Effector memory CD8-positive, alpha-beta T cell (primary cell): ENCODE measurements at regions not wholly inside any gene's neighbourhood (a gene's known extent, or its start where the extent isn't known, plus 50 kb on each side); places are given as distances from the start of the nearest gene placed in this dataset.

Experiments used
- ATAC-seq: fragments of 150-1000 bp; cut with Tn5 transposase; replicated peaks from 2 replicates; pipeline ENCODE4 v1.10.0; 2021; ENCODE audit warnings: mild to moderate bottlenecking, moderate library complexity
- DNase-seq, 3 experiments: peaks; one replicate each; pipeline ENCODE4 v3.0.0; 2021
- H3K27ac Mint-ChIP-seq, 2 donors: one replicate each; pipeline ENCODE4 v1.8.0; 2022; ENCODE audit warnings: mild to moderate bottlenecking in 2 of 2, mixed read lengths in 2 of 2, moderate library complexity in 2 of 2
- H3K27me3 Mint-ChIP-seq, 2 donors: one replicate each; pipeline ENCODE4 v1.8.0; 2022; ENCODE audit warnings: mixed read lengths in 2 of 2
- H3K36me3 Mint-ChIP-seq: one replicate; pipeline ENCODE4 v1.8.0; 2022; ENCODE audit warnings: mild to moderate bottlenecking, moderate library complexity, mixed read lengths; ENCODE audit not compliant: insufficient read depth
- H3K4me1 Mint-ChIP-seq, 2 donors: one replicate each; pipeline ENCODE4 v1.8.0; 2022; ENCODE audit warnings: low read depth in 2 of 2, mixed read lengths in 2 of 2
- H3K4me3 Mint-ChIP-seq, 2 donors: one replicate each; pipeline ENCODE4 v1.8.0; 2022; ENCODE audit warnings: mild to moderate bottlenecking in 2 of 2, mixed read lengths in 2 of 2, moderate library complexity in 2 of 2
- H3K9me3 Mint-ChIP-seq, 2 donors: one replicate each; pipeline ENCODE4 v1.8.0; 2022; ENCODE audit warnings: mixed read lengths in 2 of 2

DNA sequence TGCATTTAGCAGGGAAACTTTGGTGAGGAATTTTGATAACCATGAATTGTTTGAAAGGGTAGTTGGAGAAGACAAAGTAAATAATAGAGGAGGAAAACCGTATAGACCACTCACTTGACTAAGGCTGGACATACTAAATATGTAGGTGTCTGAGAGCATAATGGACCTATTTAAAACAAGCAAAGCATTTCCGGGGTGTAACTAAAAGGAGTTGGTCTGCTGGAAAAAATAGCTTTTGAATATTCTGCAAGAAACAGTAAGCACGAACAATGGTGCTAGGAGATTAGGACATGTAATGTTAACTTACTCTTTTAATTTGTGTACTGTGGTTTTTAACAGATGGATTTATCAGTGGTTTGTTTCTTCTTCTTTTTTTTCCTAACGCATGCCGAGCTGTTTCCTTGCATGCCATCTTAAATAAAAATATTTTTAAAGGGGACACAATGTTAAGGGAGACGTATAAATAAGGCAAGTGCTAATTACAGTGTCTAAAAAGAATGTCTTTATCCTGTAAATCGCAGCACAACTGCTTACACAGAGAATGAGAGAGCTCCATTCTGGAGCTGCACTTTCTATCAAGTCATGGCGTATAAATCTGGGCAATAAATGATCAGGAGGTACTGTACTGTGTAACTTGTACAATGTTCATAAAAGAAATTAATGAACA is 492.1 kb downstream of the LMO4 start:
- DNase-seq (no peak), ATAC-seq (no peak)
- no peak overlapping the region for H3K27ac Mint-ChIP-seq
- peaks cover 0 to 19% of the 10 kb centered on the region in 2 donors for H3K27me3 Mint-ChIP-seq
- no peak overlapping the region for H3K4me3 Mint-ChIP-seq
- peaks cover 0 to 2% of the 10 kb centered on the region in 2 donors for H3K9me3 Mint-ChIP-seq
- no peaks in the 10 kb centered on the region for H3K36me3 Mint-ChIP-seq
- H3K4me1 Mint-ChIP-seq, result no peaks in the 10 kb centered on the region

DNA sequence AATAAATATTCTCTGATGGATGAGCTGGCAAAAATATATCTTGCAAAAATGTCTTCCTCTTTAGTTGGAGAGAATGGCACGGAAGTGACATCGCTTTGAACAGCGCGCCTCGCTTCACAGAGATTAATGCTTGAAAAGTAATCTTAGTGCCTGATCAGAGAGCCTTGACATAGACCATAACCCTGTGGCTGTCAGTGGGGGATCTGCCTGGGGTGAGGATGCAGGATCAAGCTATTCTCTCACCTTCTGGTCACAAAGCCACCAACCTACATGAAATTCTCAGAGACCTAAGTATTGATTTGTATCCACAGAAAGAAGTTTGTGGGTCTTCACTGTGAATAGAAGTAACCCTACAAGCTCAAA is 492.6 kb downstream of the LMO4 start:
- H3K36me3 Mint-ChIP-seq, result no peaks in the 10 kb centered on the region
- no peak for DNase-seq
- no peak overlapping the region for H3K27ac Mint-ChIP-seq
- no peaks in the 10 kb centered on the region for H3K4me1 Mint-ChIP-seq
- ATAC-seq, result no peak
- H3K9me3 Mint-ChIP-seq, result peaks cover 0 to 2% of the 10 kb centered on the region in 2 donors
- no peak overlapping the region for H3K4me3 Mint-ChIP-seq
- peaks cover 0 to 19% of the 10 kb centered on the region in 2 donors for H3K27me3 Mint-ChIP-seq

DNA sequence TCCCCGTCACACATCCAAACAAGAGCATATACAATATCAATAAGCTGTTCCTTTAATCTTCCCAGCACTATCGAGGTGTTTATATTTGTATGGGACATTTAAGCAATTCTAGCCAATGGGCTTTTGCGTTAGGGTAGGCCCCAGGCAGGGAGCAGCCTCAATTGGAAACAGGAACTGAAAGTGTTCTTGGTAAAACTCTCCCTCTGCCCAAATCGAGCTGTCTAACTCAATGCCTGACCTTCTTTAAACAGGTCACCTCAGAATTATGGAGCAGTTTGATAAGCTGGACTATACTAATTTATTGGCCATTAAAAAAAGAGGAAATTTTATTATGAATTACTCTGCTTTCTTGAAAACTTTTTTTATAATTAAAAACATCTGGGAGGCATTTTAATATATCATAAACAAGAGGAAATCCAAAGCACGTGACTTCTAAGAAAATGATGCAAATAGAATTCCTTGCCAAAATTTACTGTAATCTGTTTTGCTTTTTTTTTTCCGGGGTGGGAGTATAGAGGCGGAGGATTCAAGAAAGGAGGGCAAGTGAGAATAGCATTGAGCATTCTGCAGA is 498.1 kb downstream of the LMO4 start:
- Mint-ChIP-seq H3K27ac (no peak overlapping the region), H3K4me1 (no peaks in the 10 kb centered on the region), H3K36me3 (no peaks in the 10 kb centered on the region), H3K27me3 (peaks cover 0 to 17% of the 10 kb centered on the region in 2 donors), H3K9me3 (peaks cover 0 to 2% of the 10 kb centered on the region in 2 donors), H3K4me3 (no peak overlapping the region)
- DNase-seq, result no peak
- no peak for ATAC-seq

DNA sequence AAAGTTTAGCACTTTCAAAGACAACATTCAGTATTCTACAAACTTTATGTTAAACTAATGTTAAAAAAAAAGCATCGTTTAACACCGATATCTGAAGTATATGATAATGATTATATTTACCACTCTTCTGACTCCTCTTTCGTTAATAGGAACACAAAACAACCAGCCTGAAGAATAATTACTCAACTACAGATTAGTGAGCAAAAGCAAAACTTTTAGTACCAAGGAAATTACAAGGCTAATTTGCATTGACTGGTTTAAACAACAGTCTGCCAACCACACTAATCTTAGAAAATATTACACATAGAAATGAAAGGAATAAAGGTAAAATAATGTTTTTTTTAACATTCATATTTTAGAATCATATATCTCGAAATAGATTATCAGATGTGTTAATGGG is 500.7 kb downstream of the LMO4 start:
- Mint-ChIP-seq H3K27ac (no peak overlapping the region), H3K4me1 (no peaks in the 10 kb centered on the region), H3K9me3 (no peaks in the 10 kb centered on the region), H3K36me3 (no peaks in the 10 kb centered on the region), H3K27me3 (peaks cover 0 to 8% of the 10 kb centered on the region in 2 donors), H3K4me3 (no peak overlapping the region)
- ATAC-seq, result no peak
- no peak for DNase-seq

DNA sequence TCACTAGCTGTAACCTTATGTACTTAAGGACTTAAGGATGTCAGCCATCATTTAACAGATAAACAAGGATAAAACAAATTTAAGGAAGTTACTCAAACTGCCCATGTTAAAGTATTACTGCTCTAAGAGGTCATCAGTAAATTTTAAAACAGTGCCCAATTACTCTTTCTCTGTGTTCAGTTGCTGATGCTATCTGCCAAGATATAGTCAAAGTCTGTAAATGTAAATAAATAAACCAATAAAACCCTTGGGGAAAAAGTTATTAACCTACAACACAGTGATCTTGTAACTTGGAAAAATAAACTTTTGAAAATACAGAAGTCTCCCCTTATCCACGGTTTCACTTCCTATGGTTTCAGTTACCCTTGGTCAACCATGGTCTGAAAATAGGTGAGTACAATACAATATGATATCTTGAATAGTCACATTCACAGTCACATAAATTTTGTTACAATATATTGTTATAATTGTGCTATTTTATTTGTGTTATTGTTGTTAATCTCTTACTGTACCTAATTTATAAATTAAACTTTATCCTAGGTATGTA is 501.8 kb downstream of the LMO4 start:
- ATAC-seq (no peak), DNase-seq (no peak)
- peaks cover 0 to 17% of the 10 kb centered on the region in 2 donors for H3K27me3 Mint-ChIP-seq
- no peak overlapping the region for H3K27ac Mint-ChIP-seq
- H3K9me3 Mint-ChIP-seq, result no peaks in the 10 kb centered on the region
- no peaks in the 10 kb centered on the region for H3K36me3 Mint-ChIP-seq
- no peak overlapping the region for H3K4me3 Mint-ChIP-seq
- no peaks in the 10 kb centered on the region for H3K4me1 Mint-ChIP-seq

DNA sequence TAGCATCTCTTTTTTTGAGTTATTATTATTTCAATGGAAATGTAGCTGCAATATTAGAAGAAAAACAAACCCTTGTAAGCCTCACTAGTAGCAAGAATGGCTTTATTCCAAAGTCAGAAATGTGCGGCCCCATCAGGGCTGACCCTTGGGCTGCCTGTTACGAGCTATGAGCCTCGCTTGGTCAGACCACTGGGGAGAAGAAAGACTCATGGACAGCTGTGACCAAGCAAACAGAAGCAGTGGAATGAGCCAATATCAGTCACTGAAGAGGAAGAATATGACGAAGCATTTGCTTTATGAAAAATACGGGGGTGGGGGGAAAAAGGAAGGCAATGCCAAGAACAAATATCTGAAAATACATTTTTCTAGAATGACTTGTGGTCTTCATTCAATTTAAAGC is 504.5 kb downstream of the LMO4 start:
- Mint-ChIP-seq H3K9me3 (no peaks in the 10 kb centered on the region), H3K27ac (no peak overlapping the region), H3K27me3 (peaks cover 0 to 17% of the 10 kb centered on the region in 2 donors), H3K4me3 (no peak overlapping the region), H3K4me1 (no peaks in the 10 kb centered on the region), H3K36me3 (no peaks in the 10 kb centered on the region)
- DNase-seq, result no peak
- no peak for ATAC-seq

DNA sequence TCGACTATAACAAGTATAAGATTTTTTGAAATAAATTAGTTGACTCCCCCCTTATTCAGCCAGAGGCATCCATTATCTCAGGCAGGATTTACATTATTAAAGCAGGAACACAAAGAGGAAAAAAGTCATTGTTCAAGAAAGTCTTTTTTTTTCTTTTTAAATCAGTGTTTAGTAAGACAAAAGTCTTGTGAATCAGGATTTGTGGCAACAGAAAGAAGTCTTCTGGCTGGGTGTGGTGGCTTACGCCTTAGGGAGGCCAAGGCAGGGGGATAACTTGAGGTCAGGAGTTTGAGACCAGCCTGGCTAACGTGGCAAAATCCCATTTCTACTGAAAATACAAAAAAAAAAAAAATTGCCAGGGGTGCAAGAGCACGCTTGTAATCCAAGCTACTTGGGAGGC is 505.5 kb downstream of the LMO4 start:
- Mint-ChIP-seq H3K27me3 (peaks cover 0 to 17% of the 10 kb centered on the region in 2 donors), H3K4me3 (no peak overlapping the region), H3K36me3 (no peaks in the 10 kb centered on the region), H3K9me3 (no peaks in the 10 kb centered on the region), H3K4me1 (no peaks in the 10 kb centered on the region), H3K27ac (no peak overlapping the region)
- DNase-seq, result no peak
- ATAC-seq, result no peak

DNA sequence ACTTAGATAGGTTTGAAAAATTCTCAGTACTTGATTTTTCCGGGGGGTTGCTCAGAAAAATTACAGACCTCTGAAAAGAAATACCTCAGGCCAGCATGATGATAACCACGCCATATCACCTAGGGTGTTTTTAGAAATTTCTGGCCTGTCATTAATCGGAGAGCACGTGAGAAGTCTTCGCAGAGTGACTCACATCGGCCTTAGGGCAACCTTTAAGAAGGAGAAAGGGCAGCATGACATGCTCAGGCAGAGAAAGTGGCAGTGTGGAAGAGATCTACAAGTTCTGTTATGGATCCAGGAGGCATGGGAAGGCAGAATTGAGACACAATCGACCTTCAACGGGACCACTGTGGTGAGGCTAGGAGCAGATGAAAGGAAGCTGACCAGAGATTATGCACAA is 506.3 kb downstream of the LMO4 start:
- DNase-seq (no peak), ATAC-seq (no peak)
- peaks cover 0 to 17% of the 10 kb centered on the region in 2 donors for H3K27me3 Mint-ChIP-seq
- H3K27ac Mint-ChIP-seq, result no peak overlapping the region
- no peaks in the 10 kb centered on the region for H3K4me1 Mint-ChIP-seq
- no peak overlapping the region for H3K4me3 Mint-ChIP-seq
- H3K9me3 Mint-ChIP-seq, result no peaks in the 10 kb centered on the region
- H3K36me3 Mint-ChIP-seq, result no peaks in the 10 kb centered on the region

DNA sequence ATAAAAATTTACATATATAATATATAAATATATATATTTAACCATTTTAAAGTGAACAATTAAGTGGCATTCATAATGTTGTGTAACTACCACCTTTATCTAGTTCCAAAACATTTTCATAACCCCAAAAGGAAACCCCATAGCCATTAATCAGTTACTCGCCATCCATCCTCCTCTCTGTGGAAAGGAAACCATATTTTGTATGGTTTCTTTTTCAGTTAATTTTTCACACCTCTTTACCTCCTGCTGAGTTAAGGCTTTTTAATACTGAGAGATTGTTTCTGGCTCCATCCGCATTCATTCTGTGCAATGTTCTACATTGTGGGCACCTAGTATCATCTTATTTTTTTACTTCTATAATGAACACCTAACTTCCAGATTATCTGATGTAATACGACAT is 512.1 kb downstream of the LMO4 start:
- no peak for DNase-seq
- no peak for ATAC-seq
- H3K27ac Mint-ChIP-seq, result no peak overlapping the region
- peaks cover 10 to 15% of the 10 kb centered on the region in 2 donors for H3K27me3 Mint-ChIP-seq
- H3K4me1 Mint-ChIP-seq, result no peaks in the 10 kb centered on the region
- H3K9me3 Mint-ChIP-seq, result no peaks in the 10 kb centered on the region
- no peak overlapping the region for H3K4me3 Mint-ChIP-seq
- no peaks in the 10 kb centered on the region for H3K36me3 Mint-ChIP-seq

DNA sequence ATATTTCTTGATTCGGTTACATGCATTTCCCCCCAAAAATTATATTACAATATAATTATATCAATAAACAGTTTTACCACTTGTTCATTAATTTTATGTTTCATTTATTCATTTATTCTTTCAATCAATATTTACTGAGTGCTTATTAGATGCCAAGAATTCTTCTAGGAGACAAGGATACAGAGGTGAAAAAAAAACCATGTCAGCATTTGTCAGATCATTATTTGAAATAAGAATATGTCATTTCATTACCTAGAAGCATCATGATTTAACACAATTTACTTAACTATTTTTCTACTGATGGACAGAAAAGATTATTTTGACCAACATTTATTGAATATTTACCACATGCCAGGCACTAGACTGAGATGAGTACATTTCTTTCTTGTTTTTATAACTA is 512.7 kb downstream of the LMO4 start:
- H3K27me3 Mint-ChIP-seq, result peaks cover 10 to 15% of the 10 kb centered on the region in 2 donors
- no peaks in the 10 kb centered on the region for H3K4me1 Mint-ChIP-seq
- H3K9me3 Mint-ChIP-seq, result no peaks in the 10 kb centered on the region
- no peak for ATAC-seq
- H3K4me3 Mint-ChIP-seq, result no peak overlapping the region
- no peak for DNase-seq
- no peaks in the 10 kb centered on the region for H3K36me3 Mint-ChIP-seq
- H3K27ac Mint-ChIP-seq, result no peak overlapping the region

DNA sequence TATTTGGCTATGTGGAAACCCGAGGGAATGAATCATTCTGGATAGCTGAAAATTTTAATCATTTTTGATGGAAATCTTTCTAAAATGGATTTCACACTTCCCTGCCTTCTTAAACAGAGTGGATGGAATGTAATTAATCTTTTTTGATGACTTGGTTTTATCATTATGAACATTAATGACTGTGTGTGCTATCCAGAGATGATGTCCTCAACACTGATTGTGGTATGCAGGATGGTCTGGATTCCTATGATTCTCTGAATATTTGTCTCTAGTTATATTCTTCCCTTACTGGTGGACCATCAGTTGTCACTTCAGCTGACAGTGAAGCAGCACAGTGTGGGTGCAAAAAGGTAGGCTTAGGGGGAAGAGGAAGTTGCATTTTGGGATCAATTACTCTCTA is 513.5 kb downstream of the LMO4 start:
- Mint-ChIP-seq H3K27ac (no peak overlapping the region), H3K4me3 (no peak overlapping the region), H3K27me3 (peaks cover 10 to 15% of the 10 kb centered on the region in 2 donors), H3K9me3 (no peaks in the 10 kb centered on the region), H3K4me1 (no peaks in the 10 kb centered on the region), H3K36me3 (no peaks in the 10 kb centered on the region)
- DNase-seq (no peak), ATAC-seq (no peak)

DNA sequence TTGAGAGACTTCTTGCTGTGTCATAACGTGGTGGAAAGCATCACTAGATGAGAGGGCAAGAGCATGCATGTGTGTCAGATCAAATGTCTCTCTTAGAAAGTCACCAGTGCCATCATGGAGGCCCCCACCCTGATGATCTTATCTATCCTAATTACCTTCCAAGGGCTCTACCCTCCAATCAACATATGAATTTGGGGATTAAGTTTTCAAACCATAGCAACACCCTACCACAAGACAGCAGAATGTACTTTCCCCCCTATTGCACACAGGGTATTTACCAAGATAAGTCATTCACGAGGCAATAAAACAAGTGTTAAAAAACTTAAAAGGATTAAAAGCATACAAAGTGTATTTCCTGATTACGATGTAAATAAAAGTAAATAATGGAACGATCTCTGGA is 515.6 kb downstream of the LMO4 start:
- no peak for ATAC-seq
- Mint-ChIP-seq H3K4me1 (no peaks in the 10 kb centered on the region), H3K36me3 (no peaks in the 10 kb centered on the region), H3K27ac (no peak overlapping the region), H3K4me3 (no peak overlapping the region), H3K9me3 (no peaks in the 10 kb centered on the region), H3K27me3 (peaks cover 10 to 15% of the 10 kb centered on the region in 2 donors)
- DNase-seq, result no peak

DNA sequence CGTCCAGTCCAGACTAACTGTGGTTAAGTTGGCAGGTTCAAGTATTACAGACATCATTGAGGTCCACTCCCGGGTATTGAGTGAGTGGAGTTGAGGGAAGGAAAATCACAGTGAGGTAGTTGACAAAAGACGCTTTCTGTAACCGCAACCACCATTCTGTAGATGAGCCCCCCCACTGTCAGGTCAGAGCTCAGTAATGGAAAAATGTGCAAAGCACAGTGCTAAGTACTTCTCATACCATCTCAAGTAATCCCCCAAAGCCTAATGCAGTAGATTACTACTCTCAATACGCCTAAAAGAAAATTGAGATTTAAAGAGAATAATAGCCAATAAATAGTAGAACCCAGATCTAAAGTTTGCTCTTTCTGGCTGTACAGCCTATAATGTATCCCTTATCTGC is 522.8 kb downstream of the LMO4 start:
- Mint-ChIP-seq H3K9me3 (no peaks in the 10 kb centered on the region), H3K36me3 (no peaks in the 10 kb centered on the region), H3K27me3 (peaks cover 16 to 32% of the 10 kb centered on the region in 2 donors), H3K4me1 (no peaks in the 10 kb centered on the region), H3K27ac (no peak overlapping the region), H3K4me3 (no peak overlapping the region)
- DNase-seq (no peak), ATAC-seq (no peak)

DNA sequence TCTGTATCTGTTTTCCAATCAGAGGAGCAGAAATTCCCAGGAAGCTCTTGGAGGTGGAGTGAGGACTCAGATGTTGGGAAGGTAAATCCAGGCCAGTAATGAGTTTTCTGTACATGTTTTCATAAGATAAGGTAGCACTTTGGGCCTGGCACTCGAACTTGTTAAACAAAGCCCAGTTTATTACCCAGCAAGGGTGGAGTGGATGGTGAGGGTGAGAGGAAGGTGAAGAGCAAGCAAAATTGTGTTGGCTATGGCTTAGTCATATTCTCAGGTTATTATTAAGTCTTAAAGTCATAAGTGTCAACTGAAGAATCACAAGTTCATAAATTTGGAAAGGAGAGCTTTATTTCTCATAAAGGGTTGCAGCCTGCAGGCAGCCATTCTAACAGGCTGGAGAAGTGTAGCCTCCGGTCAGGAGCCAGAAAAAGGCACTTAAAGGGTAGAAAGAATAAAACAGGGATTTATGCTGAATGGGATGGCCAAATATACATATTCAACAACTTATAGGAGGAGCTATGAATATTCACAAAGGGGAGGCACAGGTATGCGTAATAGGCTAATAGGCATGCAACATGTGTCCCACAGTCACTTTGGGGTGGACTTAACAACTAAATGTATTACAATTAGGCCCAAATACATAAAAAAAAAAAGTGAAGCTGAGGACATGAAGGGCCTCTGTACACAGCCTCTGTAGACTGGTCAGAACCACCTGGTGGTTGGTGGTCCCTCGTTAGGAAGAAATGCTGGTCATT is 523.9 kb downstream of the LMO4 start:
- peaks cover 19 to 37% of the 10 kb centered on the region in 2 donors for H3K27me3 Mint-ChIP-seq
- no peak overlapping the region for H3K27ac Mint-ChIP-seq
- ATAC-seq, result no peak

More for the DNA sequence above, 523.9 kb downstream of the LMO4 start:
- Mint-ChIP-seq H3K4me3 (no peak overlapping the region), H3K4me1 (no peaks in the 10 kb centered on the region), H3K36me3 (no peaks in the 10 kb centered on the region), H3K9me3 (no peaks in the 10 kb centered on the region)
- no peak for DNase-seq
